ENCODE measurements at regions not wholly inside any gene's neighbourhood (a gene's known extent, or its start where the extent isn't known, plus 50 kb on each side); places are given as distances from the start of the nearest gene placed in this dataset.

DNA sequence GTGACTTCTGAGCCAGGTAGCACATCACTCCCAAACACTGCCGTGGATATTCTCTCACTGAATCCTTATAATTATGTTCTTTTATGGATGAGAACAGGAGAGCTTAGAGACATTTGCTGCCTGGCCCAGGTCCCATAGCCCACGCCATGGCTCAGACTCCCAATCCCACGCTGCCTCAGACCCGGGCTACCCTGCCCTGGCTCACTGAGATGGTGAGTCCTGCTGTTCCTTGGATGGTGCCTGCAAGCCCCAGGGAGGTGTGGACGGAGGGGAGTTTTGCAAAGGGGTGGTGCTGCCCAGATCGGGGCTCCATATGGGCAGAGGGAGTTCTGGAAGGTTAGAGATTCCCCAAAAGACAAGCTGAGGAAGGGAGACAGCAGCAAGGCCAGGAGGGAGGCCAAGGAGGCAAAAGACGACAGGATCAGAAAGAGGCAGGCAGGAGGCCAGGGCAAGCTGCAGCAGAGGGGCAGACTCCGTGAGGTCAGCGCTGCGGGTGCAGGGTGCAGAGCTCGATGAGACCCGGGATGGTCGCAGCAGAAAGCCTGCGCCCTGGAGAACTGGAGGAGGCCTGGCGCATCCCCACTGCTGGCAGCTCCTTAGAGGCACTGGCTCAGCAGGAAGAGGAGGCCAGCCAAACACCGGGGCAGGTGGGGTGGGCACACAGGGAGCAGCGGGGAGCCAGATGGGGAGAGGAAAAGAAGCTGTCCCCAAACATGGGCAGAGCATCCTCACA is 95.7 kb upstream of the ALDH1A3 start:
- TF ChIP-seq POLR2AphosphoS5 (IDR thresholded peaks at IDR 0.05; ENCODE audit: low read depth, low read length) (no peak), SIN3A (IDR thresholded peaks at IDR 0.05; ENCODE audit: borderline replicate concordance, insufficient read depth, low read length) (no peak), FOXP2 (optimal IDR thresholded peaks at IDR 0.05; ENCODE audit: borderline replicate concordance, extremely low read depth, extremely low read length, insufficient read depth) (no peak), TAF1 (IDR thresholded peaks at IDR 0.05; ENCODE audit: borderline replicate concordance, insufficient read depth, low read length) (no peak)
- TF ChIP-seq, protein P1, sequence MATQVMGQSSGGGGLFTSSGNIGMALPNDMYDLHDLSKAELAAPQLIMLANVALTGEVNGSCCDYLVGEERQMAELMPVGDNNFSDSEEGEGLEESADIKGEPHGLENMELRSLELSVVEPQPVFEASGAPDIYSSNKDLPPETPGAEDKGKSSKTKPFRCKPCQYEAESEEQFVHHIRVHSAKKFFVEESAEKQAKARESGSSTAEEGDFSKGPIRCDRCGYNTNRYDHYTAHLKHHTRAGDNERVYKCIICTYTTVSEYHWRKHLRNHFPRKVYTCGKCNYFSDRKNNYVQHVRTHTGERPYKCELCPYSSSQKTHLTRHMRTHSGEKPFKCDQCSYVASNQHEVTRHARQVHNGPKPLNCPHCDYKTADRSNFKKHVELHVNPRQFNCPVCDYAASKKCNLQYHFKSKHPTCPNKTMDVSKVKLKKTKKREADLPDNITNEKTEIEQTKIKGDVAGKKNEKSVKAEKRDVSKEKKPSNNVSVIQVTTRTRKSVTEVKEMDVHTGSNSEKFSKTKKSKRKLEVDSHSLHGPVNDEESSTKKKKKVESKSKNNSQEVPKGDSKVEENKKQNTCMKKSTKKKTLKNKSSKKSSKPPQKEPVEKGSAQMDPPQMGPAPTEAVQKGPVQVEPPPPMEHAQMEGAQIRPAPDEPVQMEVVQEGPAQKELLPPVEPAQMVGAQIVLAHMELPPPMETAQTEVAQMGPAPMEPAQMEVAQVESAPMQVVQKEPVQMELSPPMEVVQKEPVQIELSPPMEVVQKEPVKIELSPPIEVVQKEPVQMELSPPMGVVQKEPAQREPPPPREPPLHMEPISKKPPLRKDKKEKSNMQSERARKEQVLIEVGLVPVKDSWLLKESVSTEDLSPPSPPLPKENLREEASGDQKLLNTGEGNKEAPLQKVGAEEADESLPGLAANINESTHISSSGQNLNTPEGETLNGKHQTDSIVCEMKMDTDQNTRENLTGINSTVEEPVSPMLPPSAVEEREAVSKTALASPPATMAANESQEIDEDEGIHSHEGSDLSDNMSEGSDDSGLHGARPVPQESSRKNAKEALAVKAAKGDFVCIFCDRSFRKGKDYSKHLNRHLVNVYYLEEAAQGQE (IDR thresholded peaks at IDR 0.05; ENCODE audit: insufficient read depth in 1 of 2, low read depth in 2 of 2, low read length in 2 of 2): no peak

DNA sequence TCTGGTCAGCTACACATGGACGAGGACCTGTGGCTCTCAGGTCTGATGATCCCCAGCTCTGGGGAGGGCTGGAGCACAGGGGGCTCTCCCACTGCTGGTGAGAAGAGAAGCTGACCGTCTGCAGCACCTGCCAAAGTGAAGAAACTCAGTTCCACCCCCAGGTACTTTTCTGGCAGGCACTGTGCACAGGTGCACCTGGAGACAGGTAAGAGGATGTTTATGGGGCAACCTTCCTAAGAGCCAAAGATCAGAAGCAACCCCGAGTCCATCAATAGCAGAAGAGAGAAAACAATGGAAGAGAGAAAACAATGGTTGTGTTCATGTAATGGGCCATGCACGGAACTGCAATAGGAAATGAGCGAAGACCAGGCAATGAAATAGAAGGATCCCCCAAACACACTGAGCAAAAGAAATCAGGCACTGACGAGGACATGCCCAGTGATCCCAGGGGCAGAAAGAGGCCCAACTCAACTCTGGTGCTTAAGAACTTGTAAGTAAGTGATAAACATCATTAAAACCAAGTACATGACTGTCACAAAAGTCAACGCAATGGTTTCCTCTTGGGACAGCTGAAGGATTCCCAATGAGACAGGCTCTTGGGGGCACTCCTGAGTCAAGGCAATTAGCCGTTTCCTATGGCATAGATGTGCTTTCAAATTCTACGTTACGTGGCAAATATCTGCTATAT is 95.0 kb upstream of the ALDH1A3 start:
- TF ChIP-seq TAF1 (IDR thresholded peaks at IDR 0.05; ENCODE audit: borderline replicate concordance, insufficient read depth, low read length) (no peak), FOXP2 (optimal IDR thresholded peaks at IDR 0.05; ENCODE audit: borderline replicate concordance, extremely low read depth, extremely low read length, insufficient read depth) (no peak), POLR2AphosphoS5 (IDR thresholded peaks at IDR 0.05; ENCODE audit: low read depth, low read length) (no peak), SIN3A (IDR thresholded peaks at IDR 0.05; ENCODE audit: borderline replicate concordance, insufficient read depth, low read length) (no peak)
- TF ChIP-seq, protein P1 (IDR thresholded peaks at IDR 0.05; ENCODE audit: insufficient read depth in 1 of 2, low read depth in 2 of 2, low read length in 2 of 2): no peak

- TF ChIP-seq, protein P1 (IDR thresholded peaks at IDR 0.05; ENCODE audit: insufficient read depth in 1 of 2, low read depth in 2 of 2, low read length in 2 of 2): no peak
- TF ChIP-seq FOXP2 (optimal IDR thresholded peaks at IDR 0.05; ENCODE audit: borderline replicate concordance, extremely low read depth, extremely low read length, insufficient read depth) (no peak), SIN3A (IDR thresholded peaks at IDR 0.05; ENCODE audit: borderline replicate concordance, insufficient read depth, low read length) (no peak), TAF1 (IDR thresholded peaks at IDR 0.05; ENCODE audit: borderline replicate concordance, insufficient read depth, low read length) (no peak), POLR2AphosphoS5 (IDR thresholded peaks at IDR 0.05; ENCODE audit: low read depth, low read length) (no peak)
These were observed 94.2 kb upstream of the ALDH1A3 start for GRCh38 chr15:100785181-100786138.

- no peak for TF ChIP-seq TAF1 (IDR thresholded peaks at IDR 0.05; ENCODE audit: borderline replicate concordance, insufficient read depth, low read length)
- TF ChIP-seq, protein P1 (IDR thresholded peaks at IDR 0.05; ENCODE audit: insufficient read depth in 1 of 2, low read depth in 2 of 2, low read length in 2 of 2): no peak
- no peak for TF ChIP-seq POLR2AphosphoS5 (IDR thresholded peaks at IDR 0.05; ENCODE audit: low read depth, low read length)
- no peak for TF ChIP-seq FOXP2 (optimal IDR thresholded peaks at IDR 0.05; ENCODE audit: borderline replicate concordance, extremely low read depth, extremely low read length, insufficient read depth)
- no peak for TF ChIP-seq SIN3A (IDR thresholded peaks at IDR 0.05; ENCODE audit: borderline replicate concordance, insufficient read depth, low read length)
These were observed 93.5 kb upstream of the ALDH1A3 start for GRCh38 chr15:100786139-100786531.
